ENCODE measurements at regions not wholly inside any gene's neighbourhood (a gene's known extent, or its start where the extent isn't known, plus 50 kb on each side); places are given as distances from the start of the nearest gene placed in this dataset.

DNA sequence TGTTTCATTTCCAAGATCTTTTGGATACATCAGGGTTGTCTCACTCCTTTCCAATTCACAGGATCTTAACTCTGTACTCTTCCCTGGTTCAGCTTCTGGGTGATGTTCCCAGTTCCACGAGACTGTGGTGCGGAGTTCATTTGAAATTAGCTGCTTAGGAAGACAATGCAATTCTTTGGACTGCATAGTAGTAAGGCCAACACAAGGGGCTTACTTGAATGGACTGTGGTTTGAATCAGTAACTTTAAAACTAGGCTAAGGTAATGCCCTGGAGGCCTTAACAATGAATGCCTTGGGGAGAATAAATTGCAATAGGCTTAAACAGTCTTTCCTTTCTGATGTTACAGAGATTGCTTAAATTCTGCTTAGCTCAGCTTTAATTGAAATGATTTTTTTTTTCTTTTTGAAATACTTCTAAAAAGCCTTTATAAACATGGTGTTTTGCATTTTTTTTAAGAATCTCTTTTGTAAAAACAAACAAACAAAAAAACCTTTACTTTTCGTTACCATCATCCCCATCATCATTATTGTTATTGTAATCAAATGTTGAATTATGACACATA is 133.8 kb upstream of the MEF2C start:
- POLR2A ChIA-PET, result no interaction called here
- no peaks in the 10 kb centered on the region for H3K36me3 ChIP-seq (ENCODE audit: control insufficient read depth in 2 of 2, extremely low read depth in 1 of 2, insufficient read depth in 2 of 2, low read length in 2 of 2)
- H3K9me3 ChIP-seq (replicated peaks; ENCODE audit: control insufficient read depth, insufficient read depth, low read length), result no peaks in the 10 kb centered on the region
- TF ChIP-seq FOS (IDR thresholded peaks at IDR 0.05; ENCODE audit: borderline replicate concordance, insufficient read depth, low read length), result no peak
- TF ChIP-seq MYC (IDR thresholded peaks at IDR 0.05; ENCODE audit: low read depth, low read length), result no peak
- no peak for TF ChIP-seq EZH2 (IDR thresholded peaks at IDR 0.05; ENCODE audit: borderline replicate concordance, low read depth, low read length, severe bottlenecking)
- no peak for TF ChIP-seq POLR2A (IDR thresholded peaks at IDR 0.05; ENCODE audit: low read depth, low read length)
- TF ChIP-seq MAX (IDR thresholded peaks at IDR 0.05; ENCODE audit: insufficient read depth, insufficient read length), result no peak
- no peak for TF ChIP-seq CTCF (IDR thresholded peaks at IDR 0.05; ENCODE audit: extremely low read depth in 1 of 2, insufficient read depth in 1 of 2, low read depth in 1 of 2, low read length in 2 of 2)
- TF ChIP-seq JUN (IDR thresholded peaks at IDR 0.05; ENCODE audit: borderline replicate concordance, insufficient read depth, insufficient read length, low read depth), result no peak
- no peak for TF ChIP-seq GATA2 (IDR thresholded peaks at IDR 0.05; ENCODE audit: insufficient read depth, insufficient read length, low read depth, low read length)
- TF ChIP-seq POLR2AphosphoS5 (IDR thresholded peaks at IDR 0.05; ENCODE audit: insufficient read depth, low read depth, low read length), result no peak
- H3K4me3 ChIP-seq (replicated peaks in 1 of 3; ENCODE audit: insufficient read depth in 1 of 3, low read depth in 1 of 3, low read length in 3 of 3), result no peak overlapping the region
- DNase-seq (ENCODE audit: low read depth, low spot score), result no peak
- BruUV-seq (replicated peaks), result no TSS peak
- H3K4me2 ChIP-seq (ENCODE audit: insufficient read depth, low read length), result no peak overlapping the region
- H3K4me1 ChIP-seq (ENCODE audit: control insufficient read depth, extremely low read depth, insufficient read depth, low read length), result no peaks in the 10 kb centered on the region
- no peaks in the 10 kb centered on the region for H3K27me3 ChIP-seq (ENCODE audit: control insufficient read depth in 2 of 2, insufficient read depth in 2 of 2, low read length in 2 of 2)
- no peaks in the 10 kb centered on the region for H3K79me2 ChIP-seq (ENCODE audit: control insufficient read depth, insufficient read depth, low read length)
- dilution Hi-C loops (cut with MboI; ENCODE audit: extremely low pct_ligation_motif_present, low sequenced_read_pairs), result no loop called here
- no peaks in the 10 kb centered on the region for H4K20me1 ChIP-seq (replicated peaks; ENCODE audit: control insufficient read depth, extremely low read depth, insufficient read depth, low read length)
- no peak overlapping the region for H2AFZ ChIP-seq (ENCODE audit: low read depth, low read length)
- intact Hi-C loops (cut with micrococcal nuclease), result no loop called here
- H3K9me1 ChIP-seq (replicated peaks; ENCODE audit: control insufficient read depth, extremely low read depth, insufficient read depth, low read length), result no peaks in the 10 kb centered on the region
- no peak overlapping the region for H3K27ac ChIP-seq (ENCODE audit: insufficient read depth, low read depth, low read length)
- no peak overlapping the region for H3K9ac ChIP-seq (replicated peaks; ENCODE audit: extremely low read depth, insufficient read depth, low read length)
- no peak for FAIRE-seq
- CTCF ChIA-PET, result interaction anchor here (0.6 to 1.1 kb wide), 2 partner anchors 14 to 287 kb away, joined by 3 read pairs; no protein-coding TSS in a partner anchor

All from endothelial cell of umbilical vein (primary cell).